Endometrium (tissue), 2 donors: ENCODE measurements at regions not wholly inside any gene's neighbourhood (a gene's known extent, or its start where the extent isn't known, plus 50 kb on each side); places are given as distances from the start of the nearest gene placed in this dataset.

Experiments used
- FAIRE-seq: peaks from 2 replicates; lab custom pipeline; 2012; peaks lifted over from hg19 to GRCh38; lab: Jason Lieb, UNC
- donor health status: control.
- donor health status: control.

- no peak for FAIRE-seq
These were observed 338.3 kb downstream of the DYSF start for GRCh38 chr2:71791501-71792135.

- FAIRE-seq: no peak
These were observed 337.7 kb downstream of the DYSF start for GRCh38 chr2:71791061-71791450.

GRCh38 chr2:71790226-71791060, 337.1 kb downstream of the DYSF start:
- FAIRE-seq: no peak

- no peak for FAIRE-seq
These were observed 336.3 kb downstream of the DYSF start for GRCh38 chr2:71789556-71790204.

- FAIRE-seq: no peak
These were observed 335.4 kb downstream of the DYSF start for GRCh38 chr2:71788601-71789240.

GRCh38 chr2:71788186-71788525, 334.8 kb downstream of the DYSF start:
- no peak for FAIRE-seq

- no peak for FAIRE-seq
These were observed 334.3 kb downstream of the DYSF start for GRCh38 chr2:71787476-71788185.

GRCh38 chr2:71787108-71787415, 333.7 kb downstream of the DYSF start:
- no peak for FAIRE-seq

- no peak for FAIRE-seq
These were observed 333.1 kb downstream of the DYSF start for GRCh38 chr2:71786291-71787107.

- no peak for FAIRE-seq
These were observed 332.2 kb downstream of the DYSF start for GRCh38 chr2:71785516-71785981.

- no peak for FAIRE-seq
These were observed 331.6 kb downstream of the DYSF start for GRCh38 chr2:71784734-71785511.

GRCh38 chr2:71783815-71784214, 330.5 kb downstream of the DYSF start:
- FAIRE-seq: no peak

- no peak for FAIRE-seq
These were observed 329.9 kb downstream of the DYSF start for GRCh38 chr2:71783215-71783614.

- FAIRE-seq: no peak
These were observed 329.0 kb downstream of the DYSF start for GRCh38 chr2:71782323-71782722.

- FAIRE-seq: no peak
These were observed 328.4 kb downstream of the DYSF start for GRCh38 chr2:71781695-71782228.

- no peak for FAIRE-seq
These were observed 326.8 kb downstream of the DYSF start for GRCh38 chr2:71780162-71780561.

- FAIRE-seq: no peak
These were observed 326.4 kb downstream of the DYSF start for GRCh38 chr2:71779774-71780105.

GRCh38 chr2:71778936-71779773, 325.8 kb downstream of the DYSF start:
- FAIRE-seq: no peak

- no peak for FAIRE-seq
These were observed 325.2 kb downstream of the DYSF start for GRCh38 chr2:71778514-71778913.

- no peak for FAIRE-seq
These were observed 324.6 kb downstream of the DYSF start for GRCh38 chr2:71777946-71778345.
